Uterus (tissue), 2 donors: ENCODE measurements at regions not wholly inside any gene's neighbourhood (a gene's known extent, or its start where the extent isn't known, plus 50 kb on each side); places are given as distances from the start of the nearest gene placed in this dataset.
"Not testable (repeated sequence)": the region's sequence is repeated elsewhere in the genome, so short reads cannot be mapped to it uniquely, and the experiment has no call there.

Experiments
- CTCF ChIP-seq, 4 experiments: fragments of 200-600 bp in 2 of 4; fragments of 450-650 bp in 2 of 4; sonication (generic) in 2 of 4; IDR thresholded peaks; one replicate each; pipeline ENCODE4 v1.5.1; 2016 to 2019; ENCODE audit warnings: antibody characterized with exemption in 4 of 4, mild to moderate bottlenecking in 2 of 4, moderate library complexity in 1 of 4
- POLR2A ChIP-seq, 2 donors: fragments of 450-650 bp; IDR thresholded peaks; one replicate each; pipeline ENCODE4 v1.6.1; 2016; ENCODE audit warnings: antibody characterized with exemption in 2 of 2, mild to moderate bottlenecking in 1 of 2, moderate library complexity in 1 of 2

DNA sequence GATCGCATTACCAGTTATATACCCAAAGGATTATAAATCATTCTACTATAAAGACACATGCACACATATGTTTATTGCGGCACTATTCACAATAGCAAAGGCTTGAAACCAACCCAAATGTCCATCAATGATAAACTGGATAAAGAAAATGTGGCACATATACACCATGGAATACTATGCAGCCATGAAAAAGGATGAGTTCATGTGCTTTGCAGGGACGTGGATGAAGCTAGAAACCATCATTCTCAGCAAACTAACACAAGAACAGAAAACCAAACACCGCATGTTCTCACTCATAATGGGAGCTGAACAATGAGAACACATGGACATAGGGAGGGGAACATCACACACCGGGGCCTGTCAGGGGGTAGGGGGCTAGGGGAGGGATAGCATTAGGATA, 495.8 kb downstream of the AACS start:
- TF ChIP-seq CTCF, POLR2A (IDR thresholded peaks at IDR 0.05): not testable (repeated sequence)
